HG03135 (cell line): ENCODE measurements at regions not wholly inside any gene's neighbourhood (a gene's known extent, or its start where the extent isn't known, plus 50 kb on each side); places are given as distances from the start of the nearest gene placed in this dataset.
A peak's percentile ranks its signal among the peaks of the same experiment; 100 is the strongest.

Experiments
- ATAC-seq: cut with Tn5 transposase; IDR thresholded peaks from one replicate; pipeline ENCODE4 v1.9.1; 2021; ENCODE audit warnings: mild to moderate bottlenecking, moderate library complexity; ENCODE audit not compliant: unreplicated experiment

- ATAC-seq, result no peak
These were observed 109.7 kb downstream of the B3GNT2 start for GRCh38 chr2:62305421-62306176.

- ATAC-seq, result no peak
These were observed 108.8 kb downstream of the B3GNT2 start for GRCh38 chr2:62304429-62305417.

- ATAC-seq, result no peak
These were observed 107.9 kb downstream of the B3GNT2 start for GRCh38 chr2:62303788-62304187.

DNA sequence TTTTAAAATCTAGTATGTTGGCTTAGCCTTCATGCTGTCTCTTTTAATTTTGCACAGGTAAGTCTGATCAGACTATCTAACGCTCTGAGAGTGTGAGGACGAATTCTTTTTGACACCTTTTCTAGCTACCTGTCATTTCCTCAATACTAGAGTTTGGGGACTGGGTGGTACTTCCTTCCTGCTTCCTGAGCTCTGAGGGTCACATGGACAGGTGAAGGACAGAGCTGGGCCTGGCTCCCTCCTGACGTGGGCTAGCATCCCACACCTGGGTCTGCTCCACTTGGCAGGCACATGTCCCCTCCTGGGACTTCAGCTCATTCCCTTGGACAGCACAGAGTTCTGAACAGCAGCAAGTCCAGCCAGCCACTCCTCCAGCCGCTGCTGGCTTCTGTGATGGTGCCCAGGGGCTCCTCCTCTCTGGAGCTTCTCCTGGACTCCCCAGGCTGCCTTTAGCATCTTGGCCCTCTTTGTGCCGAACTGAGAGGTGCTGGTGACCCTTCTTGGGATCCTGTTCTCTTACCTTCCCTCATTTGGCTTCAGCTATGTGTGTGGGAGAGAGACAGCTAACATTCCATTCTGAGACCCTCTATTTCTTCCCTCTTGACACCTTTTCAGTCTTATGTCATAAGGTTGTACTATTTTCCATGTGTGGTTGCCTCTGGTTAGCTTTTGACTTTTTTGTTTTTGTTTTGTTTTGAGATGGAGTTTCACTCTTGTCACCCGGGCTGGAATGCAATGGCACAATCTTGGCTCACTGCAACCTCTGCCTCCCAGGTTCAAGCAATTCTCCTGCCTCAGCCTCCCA lies 106.9 kb downstream of the B3GNT2 start:
- no peak for ATAC-seq

DNA sequence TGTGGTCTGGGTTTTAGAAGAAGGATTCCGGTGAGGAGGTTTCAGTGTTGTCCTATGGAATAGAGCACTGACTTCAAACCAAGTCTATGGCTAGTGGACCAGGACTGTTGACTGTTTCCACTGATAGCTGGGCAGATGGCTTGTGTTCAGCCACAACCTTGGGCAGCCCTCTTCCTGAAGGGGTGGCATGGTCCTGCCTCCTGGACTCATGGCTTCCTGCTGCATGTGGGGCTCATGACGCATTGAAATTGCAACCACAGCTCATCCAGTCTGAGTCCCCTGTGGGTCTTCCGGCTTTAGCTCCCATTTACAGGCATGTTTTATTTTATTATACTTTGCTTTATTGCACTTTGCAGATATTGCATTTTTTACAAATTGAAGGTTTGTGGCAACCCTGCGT lies 105.0 kb downstream of the B3GNT2 start:
- no peak for ATAC-seq

GRCh38 chr2:62297624-62298010 lies 101.7 kb downstream of the B3GNT2 start:
- ATAC-seq, result no peak

DNA sequence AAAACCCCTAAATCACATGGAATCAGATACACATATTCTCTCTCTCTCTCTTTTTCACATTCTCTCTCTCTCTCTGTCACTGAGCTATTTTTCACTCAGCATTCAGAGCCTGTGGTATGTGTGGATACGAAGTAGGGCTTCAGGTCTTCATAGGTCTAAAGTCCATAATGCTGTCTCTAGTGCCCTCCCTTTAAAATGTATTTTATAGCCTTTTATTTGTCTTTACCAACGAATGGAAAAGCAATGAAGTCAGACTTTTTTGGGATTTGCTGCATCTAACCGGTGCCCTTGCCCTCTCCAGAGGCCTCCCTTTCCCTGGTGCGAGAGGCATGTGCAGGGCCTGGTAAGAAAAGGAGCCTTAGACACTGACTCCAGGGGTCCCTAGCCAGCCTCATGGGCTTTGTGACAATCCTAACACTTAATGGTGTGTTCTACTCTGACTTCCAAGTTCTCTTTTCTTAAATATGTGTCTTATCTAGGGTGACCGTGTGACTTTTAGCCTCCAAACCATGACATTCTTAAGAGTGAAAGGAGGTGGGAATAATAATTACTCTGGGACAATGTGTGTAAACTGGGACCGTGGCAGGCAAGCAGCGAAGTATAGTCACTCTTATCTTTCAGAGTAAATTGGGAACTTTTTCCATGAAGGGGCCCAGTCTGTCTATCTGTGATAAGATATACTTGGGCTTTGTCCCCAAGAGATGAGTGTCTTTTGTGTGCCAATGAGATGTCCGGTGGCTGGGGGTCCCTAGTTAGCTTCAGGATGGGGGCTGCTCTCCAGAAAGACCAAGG lies 101.1 kb downstream of the B3GNT2 start:
- no peak for ATAC-seq

- no peak for ATAC-seq
These were observed 100.3 kb downstream of the B3GNT2 start for GRCh38 chr2:62296034-62296831.

GRCh38 chr2:62293490-62294271 lies 97.8 kb downstream of the B3GNT2 start:
- peak; percentile 72 for ATAC-seq

- no peak for ATAC-seq
These were observed 97.2 kb downstream of the B3GNT2 start for GRCh38 chr2:62293151-62293489.

DNA sequence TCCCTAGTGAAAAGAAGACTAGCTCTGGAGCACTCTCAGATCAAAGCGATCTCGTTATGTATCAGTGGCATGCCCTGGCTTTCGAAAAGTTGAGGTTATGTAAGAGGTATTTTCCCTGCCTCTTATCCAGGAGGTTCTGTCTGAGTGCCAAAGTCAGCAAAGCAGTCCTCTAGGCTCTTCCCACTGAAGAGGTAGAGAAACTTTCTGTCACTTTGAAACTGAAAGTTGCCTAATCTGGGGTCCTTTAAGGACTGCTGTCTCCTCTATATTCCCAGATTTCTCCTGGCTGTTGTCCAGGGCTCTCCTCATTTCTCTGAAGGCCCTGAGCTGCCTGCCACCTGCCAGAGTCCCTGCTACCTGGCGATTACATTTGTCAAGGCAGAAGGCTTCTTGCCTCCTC lies 96.3 kb downstream of the B3GNT2 start:
- no peak for ATAC-seq

DNA sequence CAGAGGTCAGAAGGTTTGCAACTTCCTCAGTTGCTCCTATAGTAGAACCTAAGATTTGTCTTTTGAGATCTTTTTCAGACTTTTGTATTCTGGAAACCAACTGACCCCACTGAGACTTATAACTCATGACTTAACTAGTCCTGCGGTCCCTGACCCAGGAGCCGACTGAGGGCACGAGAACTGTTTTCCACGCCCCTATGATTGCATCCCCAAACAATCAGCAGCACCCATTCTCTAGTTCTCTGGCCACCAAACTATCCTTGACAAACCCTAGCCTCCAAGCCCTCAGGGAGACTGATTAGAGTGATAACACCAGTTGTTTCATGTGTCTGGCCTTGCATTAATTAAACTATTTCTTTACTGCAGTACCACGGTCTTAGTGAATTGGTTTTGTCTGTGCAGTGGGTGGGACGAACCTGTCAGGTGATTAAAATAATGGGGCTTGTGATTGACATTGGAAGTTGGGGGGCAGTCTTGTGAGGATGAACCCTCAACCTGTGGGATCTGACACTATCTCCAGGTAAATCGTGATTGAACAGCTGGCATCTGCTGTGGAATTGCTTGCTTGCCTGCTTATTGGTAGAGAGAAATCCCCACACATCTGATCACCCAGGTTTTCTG lies 95.7 kb downstream of the B3GNT2 start:
- ATAC-seq, result no peak

DNA sequence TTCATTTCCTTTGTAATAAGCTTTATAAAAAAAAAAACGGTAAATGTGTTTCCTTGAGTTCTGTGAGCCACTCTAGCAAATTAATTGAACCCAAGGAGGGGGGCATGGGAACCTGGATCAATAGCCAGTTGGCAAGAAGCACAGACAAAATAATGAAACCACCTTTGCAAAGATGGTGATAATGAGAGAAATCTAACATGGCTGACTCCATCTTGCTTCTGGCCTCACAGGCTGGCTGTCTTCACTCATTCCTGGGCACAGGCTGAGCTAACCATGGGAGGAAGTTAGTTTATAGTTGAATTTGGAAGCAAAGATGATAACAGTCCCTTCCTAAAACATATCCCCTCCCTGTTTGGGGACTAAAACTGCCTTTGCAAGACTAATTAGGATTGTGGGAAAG lies 95.1 kb downstream of the B3GNT2 start:
- ATAC-seq, result no peak

- no peak for ATAC-seq
These were observed 92.3 kb downstream of the B3GNT2 start for GRCh38 chr2:62287899-62288880.

- ATAC-seq, result no peak
These were observed 91.4 kb downstream of the B3GNT2 start for GRCh38 chr2:62287282-62287681.

DNA sequence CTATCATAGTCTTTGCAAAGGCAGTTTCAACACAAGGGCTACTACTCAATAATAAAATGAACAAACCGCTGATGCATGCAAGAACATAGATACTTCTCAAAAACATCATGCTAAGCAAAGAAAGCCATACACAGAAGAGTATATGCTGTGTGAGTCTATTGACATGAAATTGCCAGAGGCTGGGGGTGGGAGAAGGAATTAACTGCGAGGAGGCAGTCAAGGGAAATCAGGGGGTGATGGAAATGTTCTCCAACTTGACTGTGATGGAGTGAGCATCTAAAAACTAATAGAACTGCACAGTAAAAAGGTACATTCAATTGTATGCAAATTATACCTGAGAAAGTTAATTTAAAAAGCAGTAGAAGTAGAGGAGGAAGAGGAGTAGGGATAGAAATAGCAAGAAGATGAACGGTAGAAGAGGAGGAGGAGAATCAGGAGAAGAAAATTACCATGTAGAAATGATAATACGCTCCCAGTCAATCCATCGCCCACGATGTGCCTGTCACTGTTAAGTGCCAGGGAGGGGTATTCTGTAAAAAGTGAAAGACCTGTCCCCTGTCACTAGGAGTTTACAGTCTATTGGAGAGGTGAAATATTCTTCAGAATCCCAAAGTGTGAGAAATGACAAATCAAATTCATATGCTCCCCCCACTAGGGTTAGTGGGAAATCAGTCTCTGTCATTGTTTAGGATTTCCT lies 90.3 kb downstream of the B3GNT2 start:
- ATAC-seq, result no peak

- ATAC-seq, result no peak
These were observed 89.1 kb downstream of the B3GNT2 start for GRCh38 chr2:62284980-62285379.
